OCI-LY7 (cell line): ENCODE measurements at regions not wholly inside any gene's neighbourhood (a gene's known extent, or its start where the extent isn't known, plus 50 kb on each side); places are given as distances from the start of the nearest gene placed in this dataset.

ENCODE experiments used
- CTCF ChIP-seq: fragments of 200-600 bp; sonication (generic); conservative IDR thresholded peaks from 2 replicates; pipeline ENCODE4 v1.5.1; 2014; ENCODE audit warnings: mild to moderate bottlenecking, antibody characterized with exemption, low read length, moderate library complexity, mixed read lengths
- EZH2phosphoT487 ChIP-seq: fragments of 200-600 bp; sonication (generic); IDR thresholded peaks from 2 replicates; pipeline ENCODE4 v1.6.1; 2018; ENCODE audit warnings: low read depth, borderline replicate concordance, mild to moderate bottlenecking, mixed run types, antibody characterized with exemption, low read length, moderate library complexity, mixed read lengths

DNA sequence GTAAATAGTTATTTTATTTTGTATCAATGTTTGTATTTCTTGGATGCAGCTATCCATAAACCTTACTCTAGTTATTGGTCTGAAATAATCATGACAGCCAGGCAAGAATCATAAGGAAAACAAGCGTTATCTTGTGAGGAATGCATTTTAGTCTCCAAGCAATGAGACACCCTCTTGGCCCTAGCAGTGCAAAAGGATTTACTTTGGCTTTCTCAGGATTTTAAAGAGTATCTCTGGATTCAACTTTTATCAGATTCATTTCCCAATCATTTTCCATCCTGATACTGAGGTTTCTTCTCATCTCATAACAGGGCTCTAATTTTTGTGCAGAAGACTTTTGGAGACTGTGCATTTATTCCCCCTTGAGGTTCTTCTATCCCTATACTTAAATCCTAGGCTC, 480.8 kb downstream of the TMX3 start:
- TF ChIP-seq CTCF (no peak), EZH2phosphoT487 (no peak)
